ENCODE measurements at regions not wholly inside any gene's neighbourhood (a gene's known extent, or its start where the extent isn't known, plus 50 kb on each side); places are given as distances from the start of the nearest gene placed in this dataset.

DNA sequence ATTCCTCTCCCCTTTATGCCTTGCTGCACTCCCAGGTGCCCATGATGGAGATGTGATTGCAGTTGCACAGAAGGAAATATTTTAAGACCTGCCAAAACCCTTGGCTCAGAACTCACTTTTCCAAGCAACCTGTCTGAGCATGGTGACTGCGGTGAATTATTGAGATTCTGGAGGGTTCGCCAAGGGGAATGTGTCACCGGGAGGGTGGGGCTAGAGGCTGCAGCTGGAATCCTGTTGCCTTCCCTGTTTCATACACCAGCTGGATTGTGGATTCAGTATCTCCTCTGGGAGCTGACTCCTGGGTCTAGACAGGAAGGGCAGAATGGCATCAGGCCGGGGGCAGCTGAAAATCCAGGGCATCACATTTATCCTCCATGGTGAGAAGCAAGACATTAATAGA, 527.2 kb downstream of the TMEM114 start:
- in situ Hi-C loops (cut with MboI; ENCODE audit: low pct_unique_long_range_greater_than_20kb, low sequenced_read_pairs, unreplicated experiment): no loop called here
- DNase-seq (ENCODE audit: low spot score): no peak

DNA sequence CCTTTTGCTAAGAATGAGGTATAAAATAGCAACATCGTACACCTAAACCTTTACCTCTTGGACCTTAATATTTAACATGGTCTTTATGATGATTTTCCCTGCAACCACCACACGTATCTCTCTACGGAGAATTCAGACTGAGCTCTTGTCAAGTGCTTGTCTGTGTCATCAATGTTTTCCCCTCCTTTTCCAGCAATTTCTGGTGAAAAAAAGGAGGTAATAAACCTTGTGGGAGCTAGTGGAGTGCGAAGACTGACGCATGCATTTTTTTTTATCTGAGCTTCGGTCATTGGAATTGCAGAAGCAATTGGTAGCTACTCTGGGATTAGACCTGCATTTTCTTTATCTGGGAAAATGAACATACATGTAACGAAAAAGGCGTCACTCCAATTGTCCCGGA, 527.6 kb downstream of the TMEM114 start:
- DNase-seq (ENCODE audit: low spot score): no peak
- TF ChIP-seq, protein P1, sequence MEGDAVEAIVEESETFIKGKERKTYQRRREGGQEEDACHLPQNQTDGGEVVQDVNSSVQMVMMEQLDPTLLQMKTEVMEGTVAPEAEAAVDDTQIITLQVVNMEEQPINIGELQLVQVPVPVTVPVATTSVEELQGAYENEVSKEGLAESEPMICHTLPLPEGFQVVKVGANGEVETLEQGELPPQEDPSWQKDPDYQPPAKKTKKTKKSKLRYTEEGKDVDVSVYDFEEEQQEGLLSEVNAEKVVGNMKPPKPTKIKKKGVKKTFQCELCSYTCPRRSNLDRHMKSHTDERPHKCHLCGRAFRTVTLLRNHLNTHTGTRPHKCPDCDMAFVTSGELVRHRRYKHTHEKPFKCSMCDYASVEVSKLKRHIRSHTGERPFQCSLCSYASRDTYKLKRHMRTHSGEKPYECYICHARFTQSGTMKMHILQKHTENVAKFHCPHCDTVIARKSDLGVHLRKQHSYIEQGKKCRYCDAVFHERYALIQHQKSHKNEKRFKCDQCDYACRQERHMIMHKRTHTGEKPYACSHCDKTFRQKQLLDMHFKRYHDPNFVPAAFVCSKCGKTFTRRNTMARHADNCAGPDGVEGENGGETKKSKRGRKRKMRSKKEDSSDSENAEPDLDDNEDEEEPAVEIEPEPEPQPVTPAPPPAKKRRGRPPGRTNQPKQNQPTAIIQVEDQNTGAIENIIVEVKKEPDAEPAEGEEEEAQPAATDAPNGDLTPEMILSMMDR (IDR thresholded peaks at IDR 0.05; ENCODE audit: extremely low read depth, insufficient read depth, missing control alignments): no peak
- in situ Hi-C loops (cut with MboI; ENCODE audit: low pct_unique_long_range_greater_than_20kb, low sequenced_read_pairs, unreplicated experiment): no loop called here

More for the DNA sequence above, 527.2 kb downstream of the TMEM114 start:
- TF ChIP-seq, protein P1 (IDR thresholded peaks at IDR 0.05; ENCODE audit: extremely low read depth, insufficient read depth, missing control alignments): no peak

DNA sequence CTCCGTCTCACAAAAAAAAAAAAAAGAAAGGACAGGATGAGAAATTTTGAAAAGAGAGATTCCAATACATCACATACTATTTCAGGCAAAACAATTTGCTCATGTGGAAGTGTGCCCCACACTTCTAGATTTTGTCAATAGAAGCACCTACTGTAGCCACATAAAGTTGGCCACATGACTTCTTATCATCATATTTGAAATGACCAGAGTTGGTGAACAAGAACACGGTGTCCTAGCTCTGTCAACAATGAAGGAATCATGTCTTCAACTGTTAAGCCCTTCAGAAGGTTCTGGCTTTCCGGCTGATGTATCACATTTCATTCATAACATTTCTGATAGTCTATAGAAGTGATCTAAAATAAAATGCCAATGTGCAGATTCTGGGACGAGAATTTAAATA, 534.5 kb downstream of the TMEM114 start:
- TF ChIP-seq, protein P1 (IDR thresholded peaks at IDR 0.05; ENCODE audit: extremely low read depth, insufficient read depth, missing control alignments): no peak
- in situ Hi-C loops (cut with MboI; ENCODE audit: low pct_unique_long_range_greater_than_20kb, low sequenced_read_pairs, unreplicated experiment): no loop called here
- DNase-seq (ENCODE audit: low spot score): no peak

DNA sequence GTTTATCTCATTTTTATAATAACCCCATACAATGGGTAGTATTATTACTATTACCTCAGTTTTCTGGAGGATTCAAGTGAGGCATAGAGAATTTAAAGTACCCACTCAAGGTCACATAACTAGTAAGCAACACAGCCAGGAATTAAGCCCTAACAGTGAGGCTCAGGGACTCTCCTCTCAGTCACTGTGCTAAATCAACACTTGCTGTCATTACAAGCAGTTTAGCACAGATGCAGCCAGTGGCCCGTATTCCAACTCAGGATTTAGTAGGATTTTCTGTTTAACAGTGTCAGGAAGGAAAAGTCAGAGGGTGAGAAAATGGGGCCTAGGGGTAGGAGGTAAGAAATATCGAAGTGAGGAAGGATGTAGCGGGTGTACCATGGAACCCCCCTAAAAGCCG, 536.9 kb downstream of the TMEM114 start:
- in situ Hi-C loops (cut with MboI; ENCODE audit: low pct_unique_long_range_greater_than_20kb, low sequenced_read_pairs, unreplicated experiment): no loop called here
- TF ChIP-seq, protein P1 (IDR thresholded peaks at IDR 0.05; ENCODE audit: extremely low read depth, insufficient read depth, missing control alignments): no peak
- DNase-seq (ENCODE audit: low spot score): no peak

DNA sequence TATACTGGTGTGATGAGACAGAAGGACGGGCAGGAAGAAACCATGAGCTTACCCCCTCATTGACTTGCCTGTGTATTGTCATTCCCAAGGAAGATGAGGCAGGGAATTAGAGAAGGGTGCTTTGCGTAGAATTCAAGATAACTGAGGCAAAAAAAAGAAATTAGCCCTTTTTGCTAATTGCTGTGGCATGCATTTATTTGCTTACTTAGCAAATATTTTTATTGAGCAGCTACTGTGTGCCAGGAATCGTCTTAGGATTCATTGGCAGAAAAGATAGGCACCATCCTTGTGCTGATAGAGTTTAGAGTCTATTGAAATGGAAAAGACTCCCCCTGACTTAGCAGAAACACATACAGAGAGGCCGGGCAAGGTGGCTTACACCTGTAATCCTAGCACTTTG, 541.9 kb downstream of the TMEM114 start:
- in situ Hi-C loops (cut with MboI; ENCODE audit: low pct_unique_long_range_greater_than_20kb, low sequenced_read_pairs, unreplicated experiment): no loop called here
- DNase-seq (ENCODE audit: low spot score): no peak
- TF ChIP-seq, protein P1 (IDR thresholded peaks at IDR 0.05; ENCODE audit: extremely low read depth, insufficient read depth, missing control alignments): no peak

DNA sequence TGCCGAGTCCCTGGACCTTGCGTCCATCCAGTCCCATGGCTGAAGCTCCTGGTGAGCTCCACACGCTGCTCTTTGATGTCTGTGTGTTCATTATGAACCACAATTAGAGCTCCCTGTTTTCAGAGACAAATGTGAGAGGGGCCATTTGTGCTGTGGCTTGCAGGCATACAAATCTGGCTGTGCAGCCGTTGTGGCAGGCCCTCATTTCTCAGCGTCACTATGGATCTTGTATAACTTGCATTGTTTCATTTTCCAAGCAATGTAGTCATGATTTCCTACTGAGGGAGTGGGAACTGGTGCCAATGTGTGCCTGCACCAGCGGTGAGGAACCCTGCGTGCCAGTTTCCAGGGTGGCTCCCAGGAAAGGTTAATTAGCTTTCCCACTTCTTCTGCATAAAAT, 542.6 kb downstream of the TMEM114 start:
- no peak for DNase-seq (ENCODE audit: low spot score)
- in situ Hi-C loops (cut with MboI; ENCODE audit: low pct_unique_long_range_greater_than_20kb, low sequenced_read_pairs, unreplicated experiment): no loop called here
- TF ChIP-seq, protein P1 (IDR thresholded peaks at IDR 0.05; ENCODE audit: extremely low read depth, insufficient read depth, missing control alignments): no peak

DNA sequence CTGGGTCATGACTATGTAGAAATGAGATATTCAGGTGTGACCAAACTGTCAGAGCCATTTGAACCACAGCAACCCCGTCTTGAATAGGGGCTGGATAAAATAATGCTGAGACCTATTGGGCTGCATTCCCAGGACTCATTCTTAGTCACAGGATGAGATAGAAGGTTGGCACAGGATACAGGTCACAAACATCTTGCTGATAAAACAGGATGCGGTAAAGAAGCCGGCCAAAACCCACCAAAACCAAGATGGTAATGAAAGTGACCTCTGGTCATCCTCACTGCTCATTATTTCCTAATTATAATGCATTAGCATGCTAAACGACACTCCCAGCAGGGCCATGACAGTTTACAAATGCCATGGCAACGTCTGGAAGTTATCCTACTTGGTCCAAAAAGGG, 545.5 kb downstream of the TMEM114 start:
- in situ Hi-C loops (cut with MboI; ENCODE audit: low pct_unique_long_range_greater_than_20kb, low sequenced_read_pairs, unreplicated experiment): no loop called here
- DNase-seq (ENCODE audit: low spot score): no peak
- TF ChIP-seq, protein P1 (IDR thresholded peaks at IDR 0.05; ENCODE audit: extremely low read depth, insufficient read depth, missing control alignments): no peak

All from GM13977 (cell line).